HepG2 (cell line): ENCODE measurements at regions not wholly inside any gene's neighbourhood (a gene's known extent, or its start where the extent isn't known, plus 50 kb on each side); places are given as distances from the start of the nearest gene placed in this dataset.

ENCODE experiments used
- ATAC-seq: fragments of 200-7000 bp; cut with Tn5 transposase; 3 replicates; pipeline ENCODE4 v1.9.1; 2020; ENCODE audit warnings: mild to moderate bottlenecking, moderate library complexity
- BruUV-seq: library from RNA; stranded (reverse); fragments of 400-500 nt; replicated peaks from 2 replicates; lab custom pipeline; 2021; lab: Mats Ljungman, UMichigan
- CTCF ChIA-PET: fragments of 300-600 bp; formaldehyde crosslinking; extraction: SDS; loops from one replicate; lab custom pipeline; 2021; ENCODE audit warnings: low total read pairs, inconsistent platforms, low intra/inter-chr PET ratio; lab: Yijun Ruan, JAX
- POLR2A ChIA-PET: fragments of 350-600 bp; sonication (Branson Sonifier 250); formaldehyde crosslinking; loops from one replicate; lab custom pipeline; 2020; ENCODE audit warnings: antibody characterized with exemption, inconsistent platforms; lab: Yijun Ruan, JAX
- DNase-seq: peaks from one replicate; pipeline ENCODE4 v3.0.0-alpha.2; 2015; ENCODE audit warnings: low spot score
- FAIRE-seq: peaks from 3 replicates; lab custom pipeline; 2011; peaks lifted over from hg19 to GRCh38; lab: Jason Lieb, UNC
- H2AFZ ChIP-seq: one replicate; pipeline ENCODE4 v1.6.1; 2011; ENCODE audit warnings: low read length, inconsistent platforms
- H3K27ac ChIP-seq: fragments of 300-600 bp; 3 replicates; pipeline ENCODE4 v1.8.0; 2011; ENCODE audit warnings: mixed run types, mild to moderate bottlenecking, mixed read lengths, low read length, inconsistent platforms; ENCODE audit not compliant: insufficient read depth; ENCODE audit errors: extremely low read length
- H3K27me3 ChIP-seq, 2 experiments: fragments of 200-600 bp in 1 of 2; 2 replicates in 1 of 2; 3 replicates in 1 of 2; pipeline versions ENCODE4 v1.6.0 to v1.8.0; 2011; ENCODE audit warnings: low read length in 2 of 2, mild to moderate bottlenecking in 2 of 2, moderate library complexity in 2 of 2, inconsistent platforms in 1 of 2; ENCODE audit not compliant: insufficient read depth in 2 of 2, control insufficient read depth in 1 of 2
- H3K36me3 ChIP-seq, 2 experiments: fragments of 200-600 bp in 1 of 2; replicated peaks in 1 of 2; 2 replicates in 1 of 2; 3 replicates in 1 of 2; pipeline versions ENCODE4 v1.5.1 to v1.8.0; 2011; ENCODE audit warnings: low read length in 2 of 2, inconsistent platforms in 1 of 2; ENCODE audit not compliant: insufficient read depth in 2 of 2, control insufficient read depth in 1 of 2
- H3K4me1 ChIP-seq: 2 replicates; pipeline ENCODE4 v1.5.1; 2012; ENCODE audit warnings: low read length, inconsistent platforms; ENCODE audit not compliant: insufficient read depth
- H3K4me2 ChIP-seq: 2 replicates; pipeline ENCODE4 v1.6.0; 2011; ENCODE audit warnings: low read depth, low read length, inconsistent platforms
- H3K4me3 ChIP-seq, 3 experiments: fragments of 200-600 bp in 1 of 3; sonication (generic), shearing (Covaris generic) in 1 of 3; replicated peaks in 1 of 3; 2 replicates each; pipeline ENCODE4 v1.5.1; 2011 to 2016; ENCODE audit warnings: low read length in 3 of 3, inconsistent platforms in 2 of 3, low read depth in 2 of 3, mild to moderate bottlenecking in 2 of 3, control low read depth in 1 of 3, mixed read lengths in 1 of 3; ENCODE audit not compliant: insufficient read depth in 1 of 3
- H3K79me2 ChIP-seq: one replicate; pipeline ENCODE4 v1.6.1; 2011; ENCODE audit warnings: low read length, inconsistent platforms; ENCODE audit not compliant: insufficient read depth
- H3K9ac ChIP-seq: 2 replicates; pipeline ENCODE4 v1.6.0; 2011; ENCODE audit warnings: mild to moderate bottlenecking, low read depth, low read length, inconsistent platforms; ENCODE audit not compliant: insufficient read depth
- H3K9me3 ChIP-seq: 2 replicates; pipeline ENCODE4 v1.5.1; 2012; ENCODE audit warnings: mild to moderate bottlenecking, low read length
- H4K20me1 ChIP-seq: 2 replicates; pipeline ENCODE4 v1.6.0; 2011; ENCODE audit warnings: inconsistent platforms, mild to moderate bottlenecking, low read length, moderate library complexity; ENCODE audit not compliant: insufficient read depth
- DRAP1 ChIP-seq: IDR thresholded peaks from 2 replicates; pipeline ENCODE4 v1.6.1; 2016; ENCODE audit warnings: missing genetic modification reagents, missing compliant biosample characterization
- ESRRA ChIP-seq: sonication (generic); formaldehyde crosslinking; IDR thresholded peaks from 2 replicates; pipeline ENCODE4 v1.5.1; 2020; ENCODE audit warnings: mild to moderate bottlenecking, low read depth, missing genetic modification reagents
- ETV6 ChIP-seq: sonication (generic); formaldehyde crosslinking; conservative IDR thresholded peaks from 2 replicates; pipeline ENCODE4 v1.4.0; 2020; ENCODE audit warnings: missing genetic modification reagents
- IRF9 ChIP-seq: sonication (generic); formaldehyde crosslinking; IDR thresholded peaks from 2 replicates; pipeline ENCODE4 v1.8.0; 2022; ENCODE audit warnings: missing genetic modification reagents, mild to moderate bottlenecking, borderline replicate concordance
- JUN ChIP-seq: sonication (generic); formaldehyde crosslinking; IDR thresholded peaks from 2 replicates; pipeline ENCODE4 v1.4.0; 2020; ENCODE audit warnings: mild to moderate bottlenecking, missing genetic modification reagents
- KDM1A ChIP-seq: IDR thresholded peaks from 2 replicates; pipeline ENCODE4 v1.6.1; 2016; ENCODE audit warnings: missing compliant biosample characterization
- KDM3A ChIP-seq: IDR thresholded peaks from 2 replicates; pipeline ENCODE4 v1.6.1; 2018; ENCODE audit warnings: low read depth, missing compliant biosample characterization
- MAF1 ChIP-seq: sonication (generic); formaldehyde crosslinking; IDR thresholded peaks from 2 replicates; pipeline ENCODE4 v1.5.0; 2020; ENCODE audit warnings: missing genetic modification reagents, borderline replicate concordance
- MYPOP ChIP-seq: sonication (generic); formaldehyde crosslinking; IDR thresholded peaks from 2 replicates; pipeline ENCODE4 v1.8.1; 2023; ENCODE audit warnings: mild to moderate bottlenecking, moderate library complexity, missing genetic modification reagents
- PHB2 ChIP-seq: fragments of 450-650 bp; IDR thresholded peaks from 2 replicates; pipeline ENCODE4 v1.6.1; 2018; ENCODE audit not compliant: partially characterized antibody
- POLR2AphosphoS5 ChIP-seq: IDR thresholded peaks from 2 replicates; pipeline ENCODE4 v1.6.1; 2012; ENCODE audit warnings: low read depth, low read length
- SP2 ChIP-seq: sonication (generic); formaldehyde crosslinking; IDR thresholded peaks from 2 replicates; pipeline ENCODE4 v1.5.1; 2020; ENCODE audit warnings: mild to moderate bottlenecking, missing genetic modification reagents
- TFDP2 ChIP-seq: sonication (generic); formaldehyde crosslinking; IDR thresholded peaks from 2 replicates; pipeline ENCODE4 v1.4.0; 2020; ENCODE audit warnings: missing genetic modification reagents
- ZBTB42 ChIP-seq: sonication (generic); formaldehyde crosslinking; IDR thresholded peaks from 2 replicates; pipeline ENCODE4 v1.5.0; 2020; ENCODE audit warnings: mild to moderate bottlenecking, missing genetic modification reagents
- ZFP36 ChIP-seq: fragments of 150-350 bp; IDR thresholded peaks from 2 replicates; pipeline ENCODE4 v1.6.1; 2018; ENCODE audit warnings: borderline replicate concordance, low read length, low read depth; ENCODE audit not compliant: partially characterized antibody
- ZFP90 ChIP-seq: sonication (generic); formaldehyde crosslinking; IDR thresholded peaks from 2 replicates; pipeline ENCODE4 v1.8.0; 2022; ENCODE audit warnings: missing genetic modification reagents, mild to moderate bottlenecking, inconsistent platforms, borderline replicate concordance
- ZNF138 ChIP-seq: sonication (generic); formaldehyde crosslinking; IDR thresholded peaks from 2 replicates; pipeline ENCODE4 v1.5.0; 2020; ENCODE audit warnings: mild to moderate bottlenecking, low read depth, missing genetic modification reagents
- ZNF17 ChIP-seq: sonication (generic); formaldehyde crosslinking; IDR thresholded peaks from 2 replicates; pipeline ENCODE4 v1.5.0; 2020; ENCODE audit warnings: mild to moderate bottlenecking, missing genetic modification reagents
- ZNF468 ChIP-seq: sonication (generic); formaldehyde crosslinking; IDR thresholded peaks from 2 replicates; pipeline ENCODE4 v1.8.0; 2022; ENCODE audit warnings: mild to moderate bottlenecking, moderate library complexity, missing genetic modification reagents
- ZNF572 ChIP-seq: sonication (generic); formaldehyde crosslinking; IDR thresholded peaks from 2 replicates; pipeline ENCODE4 v1.5.1; 2020; ENCODE audit warnings: mild to moderate bottlenecking, missing genetic modification reagents
- WGBS: methylation state at CpG from one replicate; pipeline ENCODE4 v1.1.6; 2017; ENCODE audit warnings: low lambda C conversion rate; 5-methylcytosine and 5-hydroxymethylcytosine counted together
- in situ Hi-C: cut with HindIII; loops from 2 replicates; pipeline ENCODE4 v1.10.0; 2017; ENCODE audit warnings: low pct_unique_long_range_greater_than_20kb; ENCODE audit not compliant: extremely low pct_ligation_motif_present
- intact Hi-C: fragments of 100-400 bp; cut with micrococcal nuclease; formaldehyde crosslinking; loops from one replicate; pipeline ENCODE4 v1.10.0; 2022; ENCODE audit not compliant: unreplicated experiment

- intact Hi-C loops: no loop called here
- TF ChIP-seq SP2 (CRISPR knock-in tag): no peak
- no peak for TF ChIP-seq ZNF17 (CRISPR knock-in tag)
- TF ChIP-seq ETV6 (CRISPR knock-in tag): no peak
- TF ChIP-seq KDM3A (CRISPR knock-in tag): no peak
- TF ChIP-seq ZNF468: no peak
- no peak for TF ChIP-seq IRF9 (CRISPR knock-in tag)
- TF ChIP-seq ZFP36: no peak
- TF ChIP-seq ZNF138 (CRISPR knock-in tag): no peak
- no peak for TF ChIP-seq JUN (CRISPR knock-in tag)
- TF ChIP-seq KDM1A (CRISPR knock-in tag): no peak
- no peak for TF ChIP-seq PHB2
- no peak for TF ChIP-seq ESRRA (CRISPR knock-in tag)
- no peak for TF ChIP-seq TFDP2
- no peak for TF ChIP-seq POLR2AphosphoS5
- no peak for TF ChIP-seq ZBTB42 (CRISPR knock-in tag)
- TF ChIP-seq ZFP90 (CRISPR knock-in tag): no peak
- no peak for TF ChIP-seq DRAP1 (CRISPR knock-in tag)
- TF ChIP-seq MAF1 (CRISPR knock-in tag): no peak
- no peak for TF ChIP-seq ZNF572 (CRISPR knock-in tag)
- TF ChIP-seq MYPOP (CRISPR knock-in tag): no peak
- TF ChIP-seq, all 625 proteins: peak for 0
- no TSS peak for BruUV-seq
- H3K36me3 ChIP-seq: no peaks in the 10 kb centered on the region
- 16% methylated on average over 3 of the region's 3 CpGs for WGBS
- H4K20me1 ChIP-seq: no peaks in the 10 kb centered on the region
- no peak overlapping the region for H3K4me2 ChIP-seq
- H3K4me1 ChIP-seq: no peaks in the 10 kb centered on the region
- no peaks in the 10 kb centered on the region for H3K9me3 ChIP-seq
- H3K9ac ChIP-seq: no peak overlapping the region
- POLR2A ChIA-PET: no interaction called here
- no peak overlapping the region for H2AFZ ChIP-seq
- no peaks in the 10 kb centered on the region for H3K79me2 ChIP-seq
- in situ Hi-C loops: no loop called here
- CTCF ChIA-PET: no interaction called here
- ATAC-seq (no peak), FAIRE-seq (no peak), DNase-seq (no peak)
- no peaks in the 10 kb centered on the region for H3K27me3 ChIP-seq
- no peak overlapping the region for H3K27ac ChIP-seq
- H3K4me3 ChIP-seq: no peak overlapping the region
Observed at GRCh38 chr18:44546954-44547353, 133.7 kb upstream of the SETBP1 start.
